Prostate gland (tissue), 2 donors: ENCODE measurements at regions not wholly inside any gene's neighbourhood (a gene's known extent, or its start where the extent isn't known, plus 50 kb on each side); places are given as distances from the start of the nearest gene placed in this dataset.
"Not testable (repeated sequence)": the region's sequence is repeated elsewhere in the genome, so short reads cannot be mapped to it uniquely, and the experiment has no call there.

Experiments used
- CTCF ChIP-seq, 4 experiments: fragments of 200-600 bp in 2 of 4; fragments of 450-650 bp in 2 of 4; sonication (generic) in 2 of 4; IDR thresholded peaks; 1 replicate in 3 of 4; 2 replicates in 1 of 4; pipeline ENCODE4 v1.5.1; 2016 to 2019; ENCODE audit warnings: antibody characterized with exemption in 4 of 4, mild to moderate bottlenecking in 2 of 4, moderate library complexity in 2 of 4
- POLR2A ChIP-seq: fragments of 450-650 bp; IDR thresholded peaks from one replicate; pipeline ENCODE4 v1.6.1; 2016; ENCODE audit warnings: antibody characterized with exemption, mild to moderate bottlenecking
- POLR2AphosphoS5 ChIP-seq: sonication (generic); formaldehyde crosslinking; IDR thresholded peaks from one replicate; pipeline ENCODE4 v1.6.1; 2017; ENCODE audit warnings: antibody characterized with exemption

GRCh38 chr2:87196720-87197388, 175.2 kb upstream of the PLGLB1 start:
- not testable (repeated sequence) for TF ChIP-seq CTCF (IDR thresholded peaks at IDR 0.05); POLR2A; POLR2AphosphoS5
